ENCODE measurements at regions not wholly inside any gene's neighbourhood (a gene's known extent, or its start where the extent isn't known, plus 50 kb on each side); places are given as distances from the start of the nearest gene placed in this dataset.
"Not testable (repeated sequence)": the region's sequence is repeated elsewhere in the genome, so short reads cannot be mapped to it uniquely, and the experiment has no call there.

DNA sequence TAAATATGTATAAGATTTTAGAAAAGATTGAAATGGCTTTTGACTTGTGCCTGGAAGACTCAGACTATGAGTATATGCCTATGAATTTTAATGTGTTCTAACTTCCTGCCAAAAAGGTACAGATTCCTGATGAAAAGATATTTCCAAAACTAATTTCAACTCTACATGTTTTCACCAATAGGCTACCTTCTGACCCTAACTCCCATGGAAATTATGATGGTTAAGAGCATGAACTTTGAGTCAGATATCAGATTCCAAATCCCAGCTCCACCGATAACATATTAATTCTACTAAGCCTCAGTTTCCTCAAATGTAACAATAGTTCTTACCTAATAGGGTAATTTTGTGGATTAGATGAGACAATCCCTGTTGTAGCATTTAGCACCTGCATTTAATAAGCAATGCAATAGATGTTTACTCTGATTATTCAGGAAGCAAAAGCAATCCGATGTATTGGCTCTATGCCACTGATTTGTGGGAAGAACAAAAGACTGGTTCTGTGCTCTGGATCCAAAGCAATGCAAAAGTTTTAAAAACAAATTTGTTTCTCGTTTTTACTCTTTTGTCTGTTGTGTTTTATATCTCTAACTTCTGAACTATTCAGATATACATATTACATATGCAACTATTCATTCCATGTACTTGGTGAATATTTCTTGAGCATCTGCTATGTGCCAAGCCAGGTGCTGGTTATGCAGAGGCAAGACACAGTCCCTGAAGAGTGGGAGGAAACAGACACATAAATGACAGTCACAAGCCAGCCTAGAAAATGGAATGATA is 115.4 kb downstream of the GATA6 start:
- no peak for ATAC-seq
- DNase-seq, result no peak

DNA sequence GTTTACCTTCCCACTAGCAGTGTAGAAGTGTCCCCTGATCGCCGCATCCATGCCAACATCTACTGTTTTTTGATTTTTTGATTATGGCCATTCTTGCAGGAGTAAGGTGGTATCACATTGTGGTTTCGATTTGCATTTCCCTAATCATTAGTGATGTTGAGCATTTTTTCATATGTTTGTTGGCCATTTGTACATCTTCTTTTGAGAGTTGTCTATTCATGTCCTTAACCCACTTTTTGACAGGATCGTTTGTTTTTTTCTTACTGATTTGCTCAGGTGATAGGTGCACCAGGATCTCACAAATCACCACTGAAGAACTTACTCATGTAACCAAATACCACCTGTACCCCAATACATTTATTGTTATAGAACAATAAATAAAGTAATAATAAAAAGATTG is 114.5 kb downstream of the GATA6 start:
- DNase-seq, ATAC-seq: not testable (repeated sequence)

DNA sequence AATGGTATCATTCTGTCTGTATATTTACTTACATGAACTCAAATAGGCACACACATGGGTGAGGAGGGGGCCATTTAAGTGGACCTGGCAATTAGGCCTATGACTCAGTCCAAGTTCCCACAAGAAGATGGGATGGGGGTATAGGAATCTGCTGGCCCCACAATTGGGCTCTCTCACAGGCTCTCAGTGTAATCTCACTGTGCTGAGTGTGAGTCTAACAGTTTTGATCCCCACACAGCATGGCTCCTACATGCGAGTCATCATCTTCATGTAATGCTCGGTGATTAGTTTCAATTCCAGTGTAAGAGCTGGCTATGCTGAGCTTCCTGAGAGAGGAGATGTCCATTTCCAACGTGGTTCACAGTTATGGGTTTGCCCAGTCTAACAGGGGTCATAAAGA is 114.0 kb downstream of the GATA6 start:
- DNase-seq (no peak), ATAC-seq (peak; percentile 37)

DNA sequence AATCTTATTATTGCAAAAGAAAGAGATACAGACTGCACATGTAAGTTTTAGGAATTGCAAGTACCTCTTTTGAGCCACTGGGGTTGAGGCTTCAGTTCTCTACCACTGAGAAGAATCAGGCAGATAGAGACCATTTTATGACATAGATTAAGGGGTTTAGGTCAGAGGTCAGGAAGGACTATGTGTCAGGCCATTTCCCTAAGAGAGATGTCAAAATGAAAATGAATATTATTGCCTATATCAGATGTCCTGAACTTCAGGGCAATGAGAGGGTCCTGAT is 113.7 kb downstream of the GATA6 start:
- DNase-seq (no peak), ATAC-seq (no peak)

DNA sequence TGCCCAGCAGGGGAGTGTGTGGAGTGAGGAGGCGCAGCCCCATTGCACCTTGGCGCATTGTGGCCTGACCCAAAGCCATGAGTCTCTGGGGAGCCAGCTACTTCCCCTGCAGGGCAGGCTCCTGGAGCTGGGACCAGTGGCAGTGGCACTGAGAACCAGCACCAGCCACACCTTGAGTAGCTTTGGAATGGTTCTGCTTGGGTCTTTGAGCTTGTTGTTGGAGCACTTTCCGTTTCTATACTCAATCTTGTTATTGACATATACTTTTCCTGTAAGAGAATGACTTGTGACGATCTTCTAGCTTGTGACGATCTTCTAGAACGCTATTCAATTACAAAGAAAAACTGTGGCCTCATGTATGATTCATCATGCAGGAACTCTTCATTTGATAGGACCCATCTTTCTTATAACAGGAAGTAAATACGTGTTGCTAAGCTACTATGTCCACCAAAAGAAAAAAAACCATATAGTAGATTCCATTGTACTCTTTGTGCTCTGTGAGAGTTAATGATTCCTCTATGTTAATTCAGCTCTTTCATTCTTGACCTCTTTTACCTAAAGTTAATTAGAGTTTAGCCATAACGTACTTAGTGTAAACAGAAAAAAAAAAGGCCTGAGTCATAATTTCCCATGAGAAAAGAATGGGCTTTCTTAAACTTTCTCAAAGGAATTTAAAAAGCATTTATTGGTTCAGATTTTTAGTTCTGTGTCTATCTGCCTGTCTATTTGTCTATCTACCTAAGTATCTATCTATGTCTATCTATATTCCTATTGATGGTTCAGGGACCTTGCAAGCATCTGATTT is 113.1 kb downstream of the GATA6 start:
- DNase-seq, result peak; percentile 6
- ATAC-seq, result peak; percentile 62

DNA sequence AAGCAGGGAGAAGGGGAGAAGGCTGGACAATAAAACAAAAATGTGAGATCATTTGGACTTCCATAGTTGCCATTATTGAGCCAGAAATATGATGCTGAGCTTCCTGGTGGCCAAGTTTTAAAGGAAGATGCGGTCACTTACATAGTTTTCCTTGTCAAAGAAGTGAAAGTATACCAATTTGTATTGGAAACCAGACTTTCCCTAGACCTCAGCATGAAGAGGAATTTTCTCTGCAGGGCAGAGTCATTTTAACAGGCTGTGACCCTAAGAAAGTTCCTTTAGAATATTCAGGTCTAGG is 111.0 kb downstream of the GATA6 start:
- DNase-seq (no peak), ATAC-seq (no peak)

DNA sequence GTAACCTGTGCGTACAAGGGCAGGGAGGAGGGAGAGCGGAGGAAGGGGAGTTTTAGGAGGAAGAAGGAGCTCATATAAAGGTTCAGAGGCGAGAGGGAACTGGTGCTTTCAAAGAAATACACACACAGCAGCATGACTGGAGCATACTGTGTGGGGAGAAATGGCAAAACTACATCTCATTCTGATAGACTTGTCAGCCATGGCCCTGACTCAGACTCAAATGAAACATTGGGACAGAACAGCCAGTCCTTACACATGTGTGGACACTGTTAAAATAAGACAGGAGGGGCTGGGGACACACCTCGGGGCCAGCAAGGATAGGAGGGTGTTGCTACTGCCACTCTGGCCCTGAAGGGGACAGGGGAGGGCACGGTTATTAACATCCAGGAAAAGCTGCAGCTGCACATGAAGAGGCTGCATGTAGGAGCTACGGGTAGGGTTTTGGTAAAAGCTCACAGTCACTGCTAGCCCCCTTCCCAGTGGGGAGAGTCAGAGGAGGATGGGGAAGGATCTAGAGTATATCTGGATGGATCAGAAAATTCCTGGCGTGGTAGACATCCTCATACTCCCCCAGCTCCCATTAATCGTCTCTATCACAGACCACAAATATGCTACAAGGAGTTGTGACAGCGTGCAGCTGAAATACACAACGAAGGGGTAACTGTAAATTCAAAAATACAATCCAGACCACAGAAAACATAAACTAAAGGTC is 110.5 kb downstream of the GATA6 start:
- DNase-seq, result no peak
- ATAC-seq, result no peak

DNA sequence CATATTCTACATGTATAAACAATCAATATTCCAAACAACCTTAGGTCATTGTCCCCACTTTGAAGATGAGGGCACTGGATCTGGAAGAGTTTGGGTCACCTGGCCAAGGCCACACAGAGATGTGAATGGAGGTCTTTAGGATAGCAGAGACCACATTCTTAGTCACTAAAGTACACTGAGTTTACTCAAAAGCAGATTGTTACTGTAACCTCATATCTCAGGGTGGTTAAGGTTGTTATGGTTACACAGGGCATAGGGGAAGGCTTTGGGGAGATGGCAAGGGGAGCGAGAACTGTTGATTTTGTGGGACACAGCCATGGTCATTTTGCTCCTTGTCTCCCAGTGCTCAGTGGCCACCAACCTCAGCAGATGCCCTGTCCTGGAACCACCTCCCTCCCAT is 109.4 kb downstream of the GATA6 start:
- ATAC-seq (no peak), DNase-seq (no peak)

DNA sequence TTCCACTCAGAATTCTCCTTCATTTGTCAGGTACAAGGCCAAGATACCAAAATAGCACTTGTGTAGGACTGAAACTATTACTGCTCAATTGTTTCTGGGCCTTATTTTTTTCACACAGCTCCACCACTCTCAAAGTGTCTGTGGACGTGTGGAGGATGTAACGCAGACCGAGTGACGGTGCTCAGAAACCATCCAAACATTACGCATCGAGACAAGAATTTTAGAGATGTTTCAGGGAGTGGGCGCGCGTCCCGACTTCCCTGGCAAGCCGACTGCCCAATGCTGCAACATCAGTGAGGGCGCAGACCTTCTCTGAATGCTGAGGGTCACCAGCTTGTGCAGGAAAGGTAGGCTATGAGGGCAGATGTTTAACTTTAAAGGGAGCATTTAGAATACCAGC is 108.4 kb downstream of the GATA6 start:
- ATAC-seq (no peak), DNase-seq (no peak)

DNA sequence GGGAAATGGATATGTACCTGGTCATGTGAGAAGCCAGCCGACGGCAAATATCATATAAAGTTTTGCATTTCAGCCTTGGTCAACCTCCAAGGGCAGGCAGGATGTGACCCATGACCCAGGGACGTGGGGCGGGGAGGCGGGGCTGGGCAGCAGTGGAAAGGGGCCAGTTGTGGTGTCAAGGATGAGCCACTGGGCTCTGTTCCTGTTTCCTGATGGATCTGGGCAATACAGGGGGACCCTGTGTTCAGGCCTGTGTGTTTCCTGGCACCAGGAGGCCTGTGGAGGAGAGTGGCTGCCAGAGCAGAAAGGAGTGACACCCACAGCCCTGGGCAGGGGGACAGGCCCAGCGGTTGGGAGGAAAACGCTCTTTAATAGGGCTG is 106.9 kb downstream of the GATA6 start:
- DNase-seq, result no peak
- ATAC-seq, result no peak

DNA sequence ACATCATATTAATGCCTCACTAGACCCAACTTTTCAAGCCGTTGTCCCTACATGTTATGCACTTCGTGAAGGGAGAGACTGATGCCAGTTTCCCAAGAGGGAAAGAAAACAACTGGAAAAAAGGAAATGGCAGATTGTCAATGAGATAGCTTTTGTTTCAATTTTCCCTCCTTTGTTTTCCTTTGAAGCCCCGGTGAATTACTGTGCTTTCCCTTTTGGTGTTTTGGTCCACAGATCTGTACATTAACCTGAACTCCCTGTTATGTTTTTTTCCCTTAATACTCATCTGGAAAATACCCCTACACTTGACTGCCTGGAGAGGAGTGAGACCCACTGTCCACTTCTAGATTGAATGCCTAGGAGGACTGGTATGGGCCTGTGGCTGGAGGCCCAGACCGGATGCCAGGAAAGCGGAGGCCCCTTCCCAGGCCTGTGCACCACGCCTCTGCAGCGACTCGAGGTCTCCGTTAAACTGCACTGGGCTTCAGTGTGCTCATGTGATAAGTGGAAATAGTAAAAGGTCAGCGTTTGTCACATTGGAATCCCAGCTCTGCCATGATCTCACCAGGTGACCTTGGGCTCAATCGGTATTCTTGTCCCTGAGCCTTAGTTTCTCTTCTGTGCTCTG is 106.4 kb downstream of the GATA6 start:
- no peak for ATAC-seq
- DNase-seq, result no peak

DNA sequence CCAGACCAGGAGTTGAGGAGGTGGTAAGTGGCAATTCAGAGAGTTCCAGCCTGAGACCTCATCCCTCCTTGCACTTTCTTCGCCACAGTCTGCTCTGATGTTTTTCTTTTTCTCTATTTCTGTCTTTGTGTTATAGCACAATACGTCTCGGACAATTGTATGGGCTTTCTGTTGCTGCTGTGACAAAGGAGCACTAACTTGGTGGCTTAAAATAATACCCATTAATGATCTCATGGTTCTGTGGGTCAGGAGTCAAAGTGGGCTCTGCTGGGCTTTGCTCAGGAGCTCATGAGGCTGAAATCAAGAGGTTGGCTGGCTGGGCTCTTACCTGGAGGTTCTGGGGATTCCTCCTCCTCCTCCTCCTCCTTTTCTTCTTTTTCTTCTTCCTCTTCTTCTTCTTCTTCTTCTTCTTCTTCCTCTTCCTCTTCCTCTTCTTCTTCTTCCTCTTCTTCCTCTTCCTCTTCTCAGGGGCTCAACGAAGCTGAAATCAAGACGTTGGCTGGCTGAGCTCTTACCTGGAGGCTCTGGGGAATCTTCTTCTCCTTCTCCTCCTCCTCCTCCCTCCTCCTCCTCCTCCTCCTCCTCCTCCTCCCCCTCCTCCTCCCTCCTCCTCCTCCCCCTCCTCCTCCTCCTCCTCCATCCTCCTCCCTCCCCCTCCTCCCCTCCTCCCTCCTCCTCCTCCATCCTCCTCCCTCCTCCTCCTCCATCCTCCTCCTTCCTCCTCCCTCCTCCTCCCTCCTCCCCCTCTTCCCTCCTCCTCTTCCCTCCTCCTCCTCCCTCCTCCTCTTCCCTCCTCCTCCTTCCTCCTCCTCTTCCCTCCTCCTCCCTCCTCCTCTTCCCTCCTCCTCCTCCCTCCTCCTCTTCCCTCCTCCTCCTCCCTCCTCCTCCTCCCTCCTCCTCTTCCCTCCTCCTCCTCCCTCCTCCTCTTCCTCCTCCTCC is 104.0 kb downstream of the GATA6 start:
- ATAC-seq, result no peak

DNA sequence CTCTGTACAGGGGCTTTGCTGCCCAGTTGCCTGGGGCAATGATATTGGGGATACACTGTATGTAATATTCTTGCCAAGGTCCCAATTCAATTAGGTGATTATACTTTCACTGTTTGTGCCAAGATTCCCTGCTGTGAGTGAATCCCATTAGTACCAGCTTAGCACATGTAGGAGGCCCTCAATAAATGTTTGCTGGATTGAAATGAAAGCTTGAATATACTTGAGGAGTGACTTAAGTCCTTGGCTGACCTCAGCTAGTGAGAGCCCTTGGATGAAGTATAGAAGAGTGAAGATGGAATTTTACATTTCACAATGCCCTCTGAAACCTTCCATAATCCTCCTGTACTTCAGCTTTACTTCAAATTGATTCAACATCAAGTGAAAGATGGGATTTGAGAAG is 102.9 kb downstream of the GATA6 start:
- no peak for DNase-seq
- no peak for ATAC-seq

More for the DNA sequence above, 104.0 kb downstream of the GATA6 start:
- DNase-seq, result no peak

DNA sequence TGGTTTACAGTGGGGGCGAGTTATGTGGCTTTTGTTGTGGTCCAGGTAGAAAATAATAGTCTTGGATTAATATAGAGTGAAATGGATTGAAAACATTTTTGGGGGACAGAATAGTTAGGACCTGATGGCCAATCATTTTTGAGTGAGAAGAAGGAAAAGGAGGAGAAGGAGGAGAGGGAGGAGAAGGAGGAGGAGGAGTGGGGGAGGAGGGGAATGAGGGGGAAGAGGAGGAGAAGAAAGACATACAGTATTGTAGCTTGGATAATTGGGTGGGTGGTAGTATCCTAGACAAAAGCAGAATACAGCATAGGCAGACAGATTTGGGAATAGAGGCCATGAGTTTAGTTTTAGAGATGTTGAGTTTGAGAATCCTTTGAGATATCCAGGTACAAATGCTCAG is 101.6 kb downstream of the GATA6 start:
- DNase-seq (no peak), ATAC-seq (no peak)

DNA sequence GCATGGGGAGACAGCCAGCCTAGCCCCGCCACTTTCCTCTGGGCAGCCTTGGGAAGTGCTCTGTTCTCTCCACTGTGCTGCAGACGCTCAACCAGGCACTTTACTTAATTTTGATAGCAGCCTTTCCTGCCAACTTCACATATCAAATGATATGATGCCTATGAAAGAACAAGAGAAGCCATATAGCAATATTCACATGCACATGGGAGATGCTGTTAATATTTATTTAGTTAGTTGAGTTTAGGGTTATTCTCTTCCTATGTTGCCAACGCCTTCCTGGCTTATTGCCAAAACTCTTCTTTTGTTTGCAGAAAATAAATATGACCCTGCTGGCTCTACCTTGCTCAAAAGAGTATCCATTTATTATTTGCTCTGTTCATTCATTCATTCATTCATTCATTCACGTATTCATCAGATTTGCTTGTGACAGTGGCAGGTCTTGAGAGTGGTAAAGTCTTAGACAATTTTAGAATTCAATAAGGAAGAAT is 99.3 kb downstream of the GATA6 start:
- DNase-seq, result no peak
- no peak for ATAC-seq

DNA sequence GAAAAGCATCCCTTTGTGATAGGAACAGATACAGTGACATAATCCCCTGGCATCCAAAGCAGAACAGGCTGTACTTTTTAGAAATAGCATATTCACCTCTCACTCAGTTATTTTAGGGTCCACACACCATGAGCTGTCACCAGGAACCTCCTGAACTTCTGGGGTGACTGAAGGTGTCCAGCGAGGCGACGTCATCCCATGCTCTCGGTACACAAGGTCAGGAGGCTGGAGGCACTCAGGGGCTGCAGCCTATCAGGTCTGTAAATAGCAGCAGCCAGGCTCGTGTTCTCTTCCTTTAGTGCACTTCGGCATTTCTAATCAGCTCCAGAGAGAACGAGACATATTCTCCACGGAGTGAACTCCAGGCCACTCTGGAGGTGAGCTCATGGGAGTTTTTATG is 98.3 kb downstream of the GATA6 start:
- DNase-seq (no peak), ATAC-seq (no peak)

DNA sequence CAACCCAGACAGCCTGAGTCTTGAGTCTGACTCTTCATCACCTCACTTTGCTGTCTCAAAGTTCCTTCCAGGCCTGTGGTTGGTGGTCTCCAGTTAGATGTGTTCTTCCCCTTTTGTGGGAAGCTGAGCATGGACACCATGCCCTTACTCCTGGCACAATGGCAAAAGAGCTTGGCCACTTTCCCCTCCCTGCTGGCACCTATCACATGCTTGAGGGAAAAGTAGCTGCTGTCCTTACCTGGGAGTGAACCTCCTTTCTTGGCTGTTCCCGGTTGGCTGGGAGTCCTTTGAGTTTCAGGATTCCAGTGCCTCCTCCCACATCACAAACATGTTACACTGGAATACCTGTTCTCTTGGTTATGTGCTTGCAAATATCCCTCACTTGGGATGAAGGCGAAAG is 97.8 kb downstream of the GATA6 start:
- no peak for DNase-seq

DNA sequence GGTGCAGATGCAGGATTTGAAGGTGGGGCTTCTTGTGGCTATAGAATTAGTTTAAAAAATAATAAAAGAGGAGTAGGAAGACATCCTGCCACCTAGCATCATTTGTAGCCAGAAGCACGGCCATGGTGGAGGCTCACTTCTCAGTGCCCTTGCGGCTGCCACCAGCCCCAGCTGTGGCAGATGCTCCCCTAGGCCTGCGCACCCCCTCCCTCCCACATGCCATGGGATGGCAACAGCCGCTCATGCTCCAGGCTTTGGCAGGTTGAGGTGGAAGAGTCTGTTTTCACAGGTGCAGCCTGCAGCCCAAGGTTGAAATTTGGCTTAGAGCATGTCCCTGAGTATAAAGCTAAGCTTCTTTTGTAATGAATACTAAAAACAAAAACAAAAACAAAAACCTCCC is 96.4 kb downstream of the GATA6 start:
- ATAC-seq, result no peak
- no peak for DNase-seq

More for the DNA sequence above, 97.8 kb downstream of the GATA6 start:
- ATAC-seq, result no peak

DNA sequence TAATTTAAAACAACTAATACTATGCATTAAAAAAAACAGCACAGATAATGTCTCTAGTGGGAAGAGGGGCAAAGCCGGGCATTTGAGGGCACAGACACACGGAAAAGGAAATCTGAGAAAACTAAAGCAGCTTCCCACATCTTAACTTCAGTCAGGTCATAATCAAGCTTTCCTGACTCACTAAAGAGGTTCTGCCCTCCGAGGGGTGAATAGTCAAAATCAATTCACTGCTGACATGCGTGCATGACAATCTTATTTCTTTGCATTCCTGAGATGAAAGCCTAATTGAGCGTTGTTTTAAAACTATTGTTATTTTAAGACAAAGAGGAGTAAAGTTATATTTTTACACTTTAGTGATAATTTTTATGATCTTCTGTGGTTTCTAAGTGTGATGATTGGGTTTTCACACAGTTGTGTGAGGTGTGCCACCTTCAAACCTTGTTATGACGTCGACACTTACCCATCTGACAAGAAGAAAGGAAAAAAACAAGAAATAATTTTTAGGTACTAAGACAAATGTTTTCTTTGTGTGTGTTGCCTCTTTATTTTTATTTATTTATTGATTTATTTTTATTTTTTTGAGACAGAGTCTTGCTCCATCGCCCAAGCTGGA is 90.9 kb downstream of the GATA6 start:
- ATAC-seq, result no peak
- DNase-seq, result no peak

DNA sequence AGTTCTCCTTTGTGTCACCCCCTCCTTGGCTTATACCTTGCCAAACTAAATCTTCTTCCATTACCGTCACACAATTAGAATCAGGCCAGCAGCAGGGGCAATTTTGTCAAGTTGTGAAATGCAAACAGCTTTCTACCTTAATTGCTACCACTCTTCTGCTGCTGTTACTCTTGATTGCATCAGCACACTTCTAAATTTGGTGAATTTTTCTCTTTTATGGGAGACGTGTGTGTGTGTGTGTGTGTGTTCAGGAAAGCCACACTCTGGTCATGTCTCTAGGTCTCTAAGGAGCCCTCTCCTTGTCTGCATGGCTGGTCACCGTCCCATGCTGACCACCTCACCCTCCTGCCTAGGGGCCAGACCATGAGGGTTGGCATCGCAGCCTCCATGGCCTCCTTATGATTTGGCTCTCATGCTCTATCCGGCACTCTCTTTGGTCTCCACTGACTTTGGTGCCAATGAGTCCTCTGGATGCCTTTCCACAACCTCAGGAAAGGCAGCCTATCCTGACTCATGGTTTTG is 87.7 kb downstream of the GATA6 start:
- ATAC-seq (no peak), DNase-seq (no peak)

DNA sequence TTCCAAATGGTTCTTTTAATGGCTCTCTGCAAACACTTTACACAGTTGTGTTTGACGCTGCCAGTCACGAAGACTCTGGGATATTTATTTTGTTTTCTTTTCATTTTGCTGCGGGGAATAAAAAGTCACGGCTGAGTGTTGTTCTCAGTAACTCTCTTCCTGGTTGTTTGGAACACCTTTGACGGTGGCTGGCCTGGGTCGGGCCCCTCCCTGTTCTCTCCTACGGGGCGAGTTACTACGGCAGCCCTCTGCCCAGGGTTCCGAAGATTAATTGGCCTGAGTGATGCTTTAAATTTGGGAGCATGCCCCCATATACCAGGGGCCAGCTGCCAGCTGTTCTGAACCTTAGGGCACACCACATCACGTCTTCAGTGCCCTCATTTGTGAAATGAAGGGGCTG is 84.7 kb downstream of the GATA6 start:
- DNase-seq (no peak), ATAC-seq (no peak)
